ENCODE measurements at regions not wholly inside any gene's neighbourhood (a gene's known extent, or its start where the extent isn't known, plus 50 kb on each side); places are given as distances from the start of the nearest gene placed in this dataset.
A peak's percentile ranks its signal among the peaks of the same experiment; 100 is the strongest.

GRCh38 chr6:170152989-170153388 lies 137.9 kb downstream of the DLL1 start:
- TF ChIP-seq, protein P1, sequence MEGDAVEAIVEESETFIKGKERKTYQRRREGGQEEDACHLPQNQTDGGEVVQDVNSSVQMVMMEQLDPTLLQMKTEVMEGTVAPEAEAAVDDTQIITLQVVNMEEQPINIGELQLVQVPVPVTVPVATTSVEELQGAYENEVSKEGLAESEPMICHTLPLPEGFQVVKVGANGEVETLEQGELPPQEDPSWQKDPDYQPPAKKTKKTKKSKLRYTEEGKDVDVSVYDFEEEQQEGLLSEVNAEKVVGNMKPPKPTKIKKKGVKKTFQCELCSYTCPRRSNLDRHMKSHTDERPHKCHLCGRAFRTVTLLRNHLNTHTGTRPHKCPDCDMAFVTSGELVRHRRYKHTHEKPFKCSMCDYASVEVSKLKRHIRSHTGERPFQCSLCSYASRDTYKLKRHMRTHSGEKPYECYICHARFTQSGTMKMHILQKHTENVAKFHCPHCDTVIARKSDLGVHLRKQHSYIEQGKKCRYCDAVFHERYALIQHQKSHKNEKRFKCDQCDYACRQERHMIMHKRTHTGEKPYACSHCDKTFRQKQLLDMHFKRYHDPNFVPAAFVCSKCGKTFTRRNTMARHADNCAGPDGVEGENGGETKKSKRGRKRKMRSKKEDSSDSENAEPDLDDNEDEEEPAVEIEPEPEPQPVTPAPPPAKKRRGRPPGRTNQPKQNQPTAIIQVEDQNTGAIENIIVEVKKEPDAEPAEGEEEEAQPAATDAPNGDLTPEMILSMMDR (IDR thresholded peaks at IDR 0.05; ENCODE audit: extremely low read depth, low read depth, low read length), result no peak
- no peak overlapping the region for H3K27ac ChIP-seq (ENCODE audit: low read depth, low read length)
- no peak overlapping the region for H3K4me2 ChIP-seq (ENCODE audit: insufficient read depth, low read length)
- no peak overlapping the region for H3K4me3 ChIP-seq (ENCODE audit: insufficient read depth, low read length)
- peak; percentile 27 for DNase-seq (ENCODE audit: insufficient read length, low spot score, missing footprints)
- no peaks in the 10 kb centered on the region for H3K4me1 ChIP-seq (ENCODE audit: insufficient read depth, low read length)
- H3K9me3 ChIP-seq (ENCODE audit: low read depth, low read length), result no peaks in the 10 kb centered on the region
- H3K79me2 ChIP-seq (ENCODE audit: insufficient read depth, low read length), result no peaks in the 10 kb centered on the region
- no peaks in the 10 kb centered on the region for H4K20me1 ChIP-seq (ENCODE audit: insufficient read depth, low read length)
- no peaks in the 10 kb centered on the region for H3K36me3 ChIP-seq (ENCODE audit: insufficient read depth, low read length)
- H2AFZ ChIP-seq (ENCODE audit: low read length), result no peak overlapping the region
- H3K27me3 ChIP-seq (ENCODE audit: insufficient read depth, low read length), result peaks cover 5% of the 10 kb centered on the region

DNA sequence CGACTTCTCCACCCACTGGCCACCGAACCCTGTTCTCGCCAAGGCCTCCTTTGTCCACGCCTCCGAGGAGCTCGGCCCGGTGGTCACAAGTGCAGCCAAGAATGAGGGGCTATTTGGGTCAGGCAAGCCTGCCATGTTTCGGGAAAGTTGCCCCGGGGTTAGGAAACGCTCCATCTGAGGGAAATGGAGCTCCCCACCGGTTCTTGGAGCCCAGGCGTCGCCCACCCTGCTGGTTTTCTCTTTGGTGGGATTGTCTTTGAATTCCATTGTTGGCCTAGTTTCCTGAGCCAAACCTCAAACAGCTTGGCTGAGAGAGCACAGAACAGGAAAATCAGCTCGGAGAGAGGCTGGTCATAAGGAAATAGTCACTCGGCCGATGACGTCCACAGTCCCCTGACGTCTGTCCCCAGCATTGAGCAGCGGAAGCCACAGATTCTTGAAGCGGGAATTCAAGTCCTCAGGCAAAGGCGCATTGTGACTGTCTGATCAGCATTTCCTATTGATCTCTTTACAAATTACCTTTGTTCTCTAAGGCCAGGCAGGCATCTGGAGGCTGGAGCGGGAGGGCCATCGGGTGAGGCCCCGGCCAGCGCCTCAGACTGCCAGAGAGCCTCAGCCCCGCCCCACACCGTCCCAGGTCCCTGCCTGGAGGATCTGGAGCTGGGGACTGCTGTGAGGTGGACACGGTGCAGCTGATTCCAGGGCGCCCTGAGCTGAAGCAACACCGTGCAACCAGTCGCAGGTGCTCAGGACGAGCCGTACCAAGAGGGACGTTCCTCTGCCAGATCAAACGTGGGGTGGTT lies 138.6 kb downstream of the DLL1 start:
- H3K9me3 ChIP-seq (ENCODE audit: low read depth, low read length), result no peaks in the 10 kb centered on the region
- no peak overlapping the region for H3K27ac ChIP-seq (ENCODE audit: low read depth, low read length)
- no peaks in the 10 kb centered on the region for H3K79me2 ChIP-seq (ENCODE audit: insufficient read depth, low read length)
- DNase-seq (ENCODE audit: insufficient read length, low spot score, missing footprints), result peak; percentile 47
- H3K27me3 ChIP-seq (ENCODE audit: insufficient read depth, low read length), result peaks cover 5% of the 10 kb centered on the region
- TF ChIP-seq, protein P1 (IDR thresholded peaks at IDR 0.05; ENCODE audit: extremely low read depth, low read depth, low read length), result no peak
- no peaks in the 10 kb centered on the region for H3K4me1 ChIP-seq (ENCODE audit: insufficient read depth, low read length)
- H2AFZ ChIP-seq (ENCODE audit: low read length), result peak overlapping the region; percentile 59
- no peak overlapping the region for H3K4me2 ChIP-seq (ENCODE audit: insufficient read depth, low read length)
- no peaks in the 10 kb centered on the region for H3K36me3 ChIP-seq (ENCODE audit: insufficient read depth, low read length)
- H3K4me3 ChIP-seq (ENCODE audit: insufficient read depth, low read length), result no peak overlapping the region
- no peaks in the 10 kb centered on the region for H4K20me1 ChIP-seq (ENCODE audit: insufficient read depth, low read length)

- no peak overlapping the region for H3K4me2 ChIP-seq (ENCODE audit: insufficient read depth, low read length)
- no peaks in the 10 kb centered on the region for H3K79me2 ChIP-seq (ENCODE audit: insufficient read depth, low read length)
- peaks cover 5% of the 10 kb centered on the region for H3K27me3 ChIP-seq (ENCODE audit: insufficient read depth, low read length)
- H4K20me1 ChIP-seq (ENCODE audit: insufficient read depth, low read length), result no peaks in the 10 kb centered on the region
- H3K27ac ChIP-seq (ENCODE audit: low read depth, low read length), result no peak overlapping the region
- H3K4me3 ChIP-seq (ENCODE audit: insufficient read depth, low read length), result no peak overlapping the region
- H3K36me3 ChIP-seq (ENCODE audit: insufficient read depth, low read length), result no peaks in the 10 kb centered on the region
- TF ChIP-seq, protein P1 (IDR thresholded peaks at IDR 0.05; ENCODE audit: extremely low read depth, low read depth, low read length), result no peak
- no peaks in the 10 kb centered on the region for H3K4me1 ChIP-seq (ENCODE audit: insufficient read depth, low read length)
- no peak overlapping the region for H2AFZ ChIP-seq (ENCODE audit: low read length)
- DNase-seq (ENCODE audit: insufficient read length, low spot score, missing footprints), result no peak
- no peaks in the 10 kb centered on the region for H3K9me3 ChIP-seq (ENCODE audit: low read depth, low read length)
These were observed 139.1 kb downstream of the DLL1 start for GRCh38 chr6:170151804-170152123.

DNA sequence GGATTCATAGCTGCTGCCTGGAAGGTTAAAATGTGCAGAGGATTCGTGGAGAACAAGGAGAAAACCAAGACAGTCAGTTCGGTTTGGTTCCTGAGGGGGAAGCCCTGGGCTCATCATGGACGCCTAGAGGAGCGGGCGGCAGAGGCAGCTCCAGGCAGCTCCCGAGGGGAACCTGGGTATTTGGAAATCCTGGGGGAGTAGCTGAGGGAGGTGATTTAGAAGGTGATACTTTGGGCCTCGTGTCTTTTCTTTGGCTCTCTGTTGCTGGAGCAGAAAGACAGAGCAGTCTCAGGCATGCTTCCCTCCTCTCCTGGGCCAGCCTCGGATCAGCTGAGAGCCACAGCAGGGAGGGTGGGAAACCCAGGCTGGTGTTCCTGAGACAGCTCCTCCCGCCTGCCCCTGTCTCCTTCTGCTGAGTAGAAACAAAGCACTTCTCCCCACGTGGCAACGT lies 139.5 kb downstream of the DLL1 start:
- H3K36me3 ChIP-seq (ENCODE audit: insufficient read depth, low read length), result no peaks in the 10 kb centered on the region
- H3K4me2 ChIP-seq (ENCODE audit: insufficient read depth, low read length), result no peak overlapping the region
- no peaks in the 10 kb centered on the region for H3K4me1 ChIP-seq (ENCODE audit: insufficient read depth, low read length)
- H4K20me1 ChIP-seq (ENCODE audit: insufficient read depth, low read length), result no peaks in the 10 kb centered on the region
- TF ChIP-seq, protein P1 (IDR thresholded peaks at IDR 0.05; ENCODE audit: extremely low read depth, low read depth, low read length), result no peak
- no peak overlapping the region for H3K4me3 ChIP-seq (ENCODE audit: insufficient read depth, low read length)
- no peaks in the 10 kb centered on the region for H3K79me2 ChIP-seq (ENCODE audit: insufficient read depth, low read length)
- peaks cover 5% of the 10 kb centered on the region for H3K27me3 ChIP-seq (ENCODE audit: insufficient read depth, low read length)
- peak; percentile 85 for DNase-seq (ENCODE audit: insufficient read length, low spot score, missing footprints)
- H3K9me3 ChIP-seq (ENCODE audit: low read depth, low read length), result no peaks in the 10 kb centered on the region
- no peak overlapping the region for H3K27ac ChIP-seq (ENCODE audit: low read depth, low read length)
- no peak overlapping the region for H2AFZ ChIP-seq (ENCODE audit: low read length)

Measured in osteoblast (primary cell).